Astrocyte of the cerebellum (primary cell): ENCODE measurements at regions not wholly inside any gene's neighbourhood (a gene's known extent, or its start where the extent isn't known, plus 50 kb on each side); places are given as distances from the start of the nearest gene placed in this dataset.
"Not testable (repeated sequence)": the region's sequence is repeated elsewhere in the genome, so short reads cannot be mapped to it uniquely, and the experiment has no call there.

Experiments
- DNase-seq: peaks from one replicate; pipeline ENCODE4 v3.0.0-alpha.2; 2011; ENCODE audit warnings: low read depth
- H3K4me3 ChIP-seq: 2 replicates; pipeline ENCODE4 v1.5.1; 2011; ENCODE audit warnings: mild to moderate bottlenecking, low read depth, low read length, moderate library complexity
- in situ Hi-C: cut with HindIII; loops from 2 replicates; pipeline ENCODE4 v1.10.0; 2017; ENCODE audit warnings: low sequenced_read_pairs
- TF ChIP-seq, protein P1 (sequence below): IDR thresholded peaks from 2 replicates; pipeline ENCODE4 v1.5.1; 2012; ENCODE audit warnings: low read length, low read depth, moderate library complexity, mild to moderate bottlenecking; ENCODE audit errors: missing control alignments

DNA sequence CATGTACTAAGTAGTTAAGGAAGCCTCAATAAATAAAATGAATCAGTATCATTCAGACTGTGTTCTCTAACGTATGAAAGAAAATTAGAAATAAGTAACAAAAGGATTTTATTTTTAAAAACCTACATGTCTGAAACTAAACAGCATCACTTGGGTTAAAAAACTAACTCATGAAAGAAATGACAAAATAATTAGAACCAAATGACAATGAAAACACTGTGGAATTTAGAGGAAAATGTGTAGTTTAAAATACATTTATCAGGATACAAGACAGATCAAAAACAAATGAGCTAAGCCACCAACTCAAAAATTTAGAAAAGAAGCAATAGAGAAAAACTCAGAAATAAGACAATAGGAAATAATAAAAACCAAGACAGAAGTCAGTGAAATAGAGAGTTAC is 108.7 kb downstream of the TENT5C start:
- DNase-seq = no peak
- TF ChIP-seq, protein P1, sequence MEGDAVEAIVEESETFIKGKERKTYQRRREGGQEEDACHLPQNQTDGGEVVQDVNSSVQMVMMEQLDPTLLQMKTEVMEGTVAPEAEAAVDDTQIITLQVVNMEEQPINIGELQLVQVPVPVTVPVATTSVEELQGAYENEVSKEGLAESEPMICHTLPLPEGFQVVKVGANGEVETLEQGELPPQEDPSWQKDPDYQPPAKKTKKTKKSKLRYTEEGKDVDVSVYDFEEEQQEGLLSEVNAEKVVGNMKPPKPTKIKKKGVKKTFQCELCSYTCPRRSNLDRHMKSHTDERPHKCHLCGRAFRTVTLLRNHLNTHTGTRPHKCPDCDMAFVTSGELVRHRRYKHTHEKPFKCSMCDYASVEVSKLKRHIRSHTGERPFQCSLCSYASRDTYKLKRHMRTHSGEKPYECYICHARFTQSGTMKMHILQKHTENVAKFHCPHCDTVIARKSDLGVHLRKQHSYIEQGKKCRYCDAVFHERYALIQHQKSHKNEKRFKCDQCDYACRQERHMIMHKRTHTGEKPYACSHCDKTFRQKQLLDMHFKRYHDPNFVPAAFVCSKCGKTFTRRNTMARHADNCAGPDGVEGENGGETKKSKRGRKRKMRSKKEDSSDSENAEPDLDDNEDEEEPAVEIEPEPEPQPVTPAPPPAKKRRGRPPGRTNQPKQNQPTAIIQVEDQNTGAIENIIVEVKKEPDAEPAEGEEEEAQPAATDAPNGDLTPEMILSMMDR = no peak
- in situ Hi-C loops = no loop called here
- no peak overlapping the region for H3K4me3 ChIP-seq

DNA sequence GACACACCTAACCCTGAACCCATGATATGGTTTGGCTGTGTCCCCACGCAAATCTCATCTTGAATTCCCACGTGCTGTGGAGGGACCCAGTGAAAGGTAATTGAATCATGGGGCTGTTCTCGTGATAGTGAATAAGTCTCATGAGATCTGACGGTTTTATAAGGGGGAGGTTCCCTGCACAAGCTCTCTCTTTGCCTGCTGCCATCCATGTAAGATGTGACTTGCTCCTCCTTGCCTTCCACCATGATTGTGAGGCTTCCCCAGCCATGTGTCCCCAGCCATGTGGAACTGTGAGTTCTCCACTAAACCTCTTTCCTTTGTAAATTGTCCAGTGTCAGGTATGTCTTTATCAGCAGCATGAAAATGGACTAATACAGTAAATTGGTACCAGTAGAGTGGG is 110.2 kb downstream of the TENT5C start:
- in situ Hi-C loops, H3K4me3 ChIP-seq, DNase-seq: not testable (repeated sequence)

DNA sequence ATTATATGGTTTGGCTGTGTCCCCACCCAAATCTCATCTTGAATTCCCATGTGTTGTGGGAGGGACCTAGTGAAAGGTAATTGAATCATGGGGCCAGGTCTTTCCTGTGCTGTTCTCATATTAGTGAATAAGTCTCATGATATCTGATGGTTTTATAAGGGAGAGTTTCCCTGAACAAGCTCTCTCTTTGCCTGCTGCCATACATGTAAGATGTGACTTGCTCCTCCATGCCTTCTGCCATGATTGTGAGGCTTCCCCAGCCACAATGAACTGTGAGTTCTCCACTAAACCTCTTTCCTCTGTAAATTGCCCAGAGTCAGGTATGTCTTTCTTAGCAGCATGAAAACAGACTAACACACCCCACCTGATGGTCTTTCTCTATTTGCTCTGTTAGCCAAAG is 112.1 kb downstream of the TENT5C start:
- DNase-seq, in situ Hi-C loops, H3K4me3 ChIP-seq: not testable (repeated sequence)

DNA sequence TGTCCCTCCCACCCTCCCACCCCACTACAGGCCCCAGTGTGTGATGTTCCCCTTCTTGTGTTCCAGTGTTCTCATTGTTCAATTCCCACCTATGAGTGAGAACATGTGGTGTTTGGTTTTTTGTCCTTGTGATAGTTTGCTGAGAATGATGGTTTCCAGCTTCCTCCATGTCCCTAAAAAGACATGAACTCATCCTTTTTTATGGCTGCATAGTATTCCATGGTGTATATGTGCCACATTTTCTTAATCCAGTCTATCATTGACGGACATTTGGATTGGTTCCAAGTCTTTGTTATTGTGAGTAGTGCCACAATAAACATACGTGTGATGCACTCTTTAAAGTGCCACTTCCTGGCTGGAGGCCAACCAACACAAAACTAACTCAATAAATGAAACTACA is 112.7 kb downstream of the TENT5C start:
- in situ Hi-C loops, DNase-seq, H3K4me3 ChIP-seq: not testable (repeated sequence)

DNA sequence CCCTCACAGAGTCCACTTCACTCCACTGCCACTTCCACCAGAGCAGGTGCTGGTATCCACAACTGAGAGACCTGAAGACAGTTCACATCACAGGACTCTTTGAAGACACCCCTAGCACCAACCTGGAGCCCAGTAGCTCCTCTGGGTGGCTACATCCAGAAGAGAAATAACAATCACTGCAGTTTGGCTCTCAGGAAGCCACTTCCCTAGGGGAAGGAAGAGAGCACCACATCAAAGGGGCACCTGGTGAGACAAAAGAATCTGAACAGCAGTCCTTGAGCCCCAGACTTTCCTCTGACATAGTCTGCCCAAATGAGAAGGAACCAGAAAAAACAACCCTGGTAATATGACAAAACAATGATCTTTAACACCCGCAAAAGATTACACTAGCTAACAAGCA is 113.2 kb downstream of the TENT5C start:
- no peak for DNase-seq
- in situ Hi-C loops = no loop called here
- no peak overlapping the region for H3K4me3 ChIP-seq
- TF ChIP-seq, protein P1 = no peak

DNA sequence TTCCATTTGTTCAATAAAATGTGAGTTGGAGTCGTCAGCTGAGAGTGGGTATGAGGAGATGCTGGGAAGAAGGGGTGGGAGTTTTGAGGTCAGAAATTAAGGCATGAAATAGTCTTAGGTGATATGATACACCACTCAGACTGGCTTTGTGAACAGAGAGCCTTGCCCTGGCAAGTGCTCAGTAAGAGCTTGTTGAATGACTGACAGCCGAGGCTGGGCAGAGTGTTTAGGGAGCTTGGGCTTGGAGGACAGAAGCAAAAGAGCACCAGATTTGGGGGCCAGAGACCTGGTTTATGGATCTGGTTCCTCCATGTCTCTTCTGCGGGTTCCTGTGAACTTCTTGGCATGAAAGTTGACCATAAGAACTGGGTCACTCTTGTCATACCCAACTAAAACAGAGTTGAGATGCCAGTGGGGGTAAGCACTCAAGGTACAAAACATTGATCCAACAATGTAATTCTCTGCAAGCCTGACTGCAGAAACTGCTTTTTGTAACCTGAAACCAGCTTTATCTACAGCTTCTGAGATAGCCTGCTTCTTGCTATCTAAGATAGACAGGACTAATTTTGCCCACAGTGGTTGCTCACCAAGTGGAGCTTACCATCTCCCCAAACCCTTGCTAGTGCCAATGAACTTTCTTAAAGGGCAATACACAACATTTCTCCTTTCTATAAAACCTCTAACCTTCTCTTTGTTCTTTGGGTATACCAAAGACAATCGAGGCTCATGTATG is 126.4 kb downstream of the TENT5C start:
- DNase-seq = no peak
- in situ Hi-C loops = loop anchor here (5.0 kb wide), 1 partner anchor 35 kb away; no protein-coding TSS in a partner anchor
- H3K4me3 ChIP-seq = no peak overlapping the region
- TF ChIP-seq, protein P1 = no peak

DNA sequence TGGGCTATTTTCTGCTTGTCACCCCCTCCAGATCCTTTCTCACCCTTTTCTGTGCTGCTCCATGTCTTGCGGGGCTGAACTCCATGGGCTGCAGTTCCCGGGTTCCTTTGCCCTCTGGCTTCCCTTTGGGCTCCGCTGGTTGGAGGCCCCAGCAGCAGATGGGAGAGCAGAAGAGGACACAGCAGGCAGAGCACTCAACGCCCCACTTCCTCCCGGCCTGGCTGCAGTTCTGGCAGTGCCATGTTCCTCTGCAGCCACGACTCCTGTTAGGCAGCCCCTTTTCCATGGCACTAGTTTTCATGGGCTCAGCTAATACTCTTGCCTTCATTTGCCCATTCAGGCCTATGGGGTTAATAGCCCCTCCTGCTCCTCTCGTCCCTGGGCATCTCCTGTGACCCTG is 127.1 kb downstream of the TENT5C start:
- DNase-seq = no peak
- in situ Hi-C loops = loop anchor here (5.0 kb wide), 1 partner anchor 36 kb away; no protein-coding TSS in a partner anchor
- no peak overlapping the region for H3K4me3 ChIP-seq
- TF ChIP-seq, protein P1 = no peak

DNA sequence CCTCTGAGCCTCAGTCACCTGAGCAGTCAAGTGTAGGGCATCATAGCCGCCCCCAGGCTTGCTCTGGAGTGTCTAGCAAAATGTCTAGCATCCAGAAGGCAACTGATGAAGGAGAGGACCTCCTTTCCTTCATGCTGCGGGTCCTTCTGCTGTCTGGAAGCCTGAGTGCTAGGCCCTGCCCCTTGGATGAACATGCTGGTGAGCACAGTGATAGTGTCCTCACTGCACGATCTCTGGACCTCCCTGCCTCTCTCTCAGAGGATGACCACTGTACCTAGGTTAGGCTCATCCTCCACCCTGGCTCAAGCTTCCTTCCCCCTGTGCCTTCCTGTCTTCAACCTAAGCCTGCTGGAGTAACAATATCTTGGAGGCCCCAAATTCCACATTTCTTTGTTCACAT is 128.6 kb downstream of the TENT5C start:
- in situ Hi-C loops = loop anchor here (5.0 kb wide), 1 partner anchor 37 kb away; no protein-coding TSS in a partner anchor
- no peak overlapping the region for H3K4me3 ChIP-seq
- TF ChIP-seq, protein P1 = no peak

More for the DNA sequence above, 128.6 kb downstream of the TENT5C start:
- no peak for DNase-seq
